Fibroblast of gingiva (primary cell): ENCODE measurements at regions not wholly inside any gene's neighbourhood (a gene's known extent, or its start where the extent isn't known, plus 50 kb on each side); places are given as distances from the start of the nearest gene placed in this dataset.
"Not testable (repeated sequence)": the region's sequence is repeated elsewhere in the genome, so short reads cannot be mapped to it uniquely, and the experiment has no call there.

Experiments used
- DNase-seq: peaks from one replicate; pipeline ENCODE4 v3.0.0-alpha.2; 2011; ENCODE audit warnings: low read depth

DNA sequence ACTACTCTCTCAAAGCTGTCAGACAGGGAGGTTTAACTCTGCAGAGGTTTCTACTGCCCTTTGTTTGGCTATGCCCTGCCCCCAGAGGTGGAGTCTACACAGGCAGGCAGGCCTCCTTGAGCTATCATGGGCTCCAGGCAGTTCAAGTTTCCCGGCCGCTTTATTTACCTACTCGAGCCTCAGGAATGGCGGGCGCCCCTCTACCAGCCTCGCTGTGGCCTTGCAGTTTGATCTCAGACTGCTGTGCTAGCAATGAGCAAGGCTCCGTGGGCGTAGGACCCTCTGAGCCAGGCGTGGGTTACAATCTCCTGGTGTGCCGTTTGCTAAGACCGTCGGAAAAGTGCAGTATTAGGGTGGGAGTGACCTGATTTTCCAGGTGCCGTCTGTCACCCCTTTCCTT lies 124.3 kb downstream of the PTCHD1 start:
- DNase-seq: not testable (repeated sequence)

DNA sequence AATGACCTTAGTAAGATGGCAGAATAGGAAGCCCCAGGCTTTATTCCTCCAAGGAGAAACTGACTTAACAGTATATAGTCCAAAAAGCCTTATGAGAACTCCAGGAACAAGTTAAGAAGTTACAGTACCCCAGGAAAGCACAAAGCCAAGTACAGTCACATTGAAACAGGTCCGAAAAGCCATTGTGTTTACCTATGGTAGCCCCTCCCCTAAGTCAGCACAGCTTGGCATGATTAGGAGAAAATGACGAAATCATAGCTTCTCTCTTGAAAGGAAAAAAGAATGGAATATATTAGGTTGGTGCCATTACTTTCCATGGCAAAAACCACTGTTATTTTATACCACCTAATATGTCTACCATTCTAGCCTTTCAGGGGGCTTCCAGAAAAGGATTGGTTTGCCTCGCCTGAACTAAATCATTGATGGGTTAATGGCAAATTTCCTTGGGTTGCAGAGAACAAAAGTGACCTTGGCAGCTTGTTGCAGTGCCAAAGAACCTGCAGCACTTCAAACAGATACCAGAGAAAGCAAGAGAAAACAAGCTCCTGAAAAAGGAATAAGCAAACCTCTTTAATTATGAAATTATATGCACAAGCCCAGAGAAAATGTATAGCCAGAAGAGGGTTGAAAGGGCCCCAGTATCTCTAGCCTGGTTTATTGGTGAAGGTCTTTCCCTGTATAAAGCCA lies 130.6 kb downstream of the PTCHD1 start:
- DNase-seq: no peak

GRCh38 chrX:23465985-23466384 lies 131.3 kb downstream of the PTCHD1 start:
- DNase-seq: no peak

GRCh38 chrX:23478056-23478455 lies 143.4 kb downstream of the PTCHD1 start:
- DNase-seq: no peak

GRCh38 chrX:23478561-23478960 lies 143.9 kb downstream of the PTCHD1 start:
- DNase-seq: no peak

DNA sequence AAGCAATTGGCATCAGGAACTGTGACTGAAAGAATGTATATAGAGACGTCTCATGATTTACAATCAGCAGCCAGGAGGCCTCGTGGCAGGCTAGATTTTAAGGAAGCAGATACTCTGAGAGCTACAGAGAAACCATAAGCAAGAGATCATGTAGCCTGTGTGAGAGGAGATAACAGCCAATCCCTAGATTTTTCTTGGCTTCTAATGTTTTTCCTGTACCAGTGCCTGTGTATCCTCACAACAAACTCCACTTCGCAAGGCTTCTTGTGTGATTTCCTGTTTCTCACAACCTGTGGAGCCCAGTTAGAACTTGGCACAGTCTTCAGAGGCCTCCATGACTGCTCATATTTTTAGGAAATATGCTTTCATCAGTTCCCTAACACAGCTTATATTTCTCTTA lies 147.9 kb downstream of the PTCHD1 start:
- DNase-seq: no peak

GRCh38 chrX:23483396-23483795 lies 148.7 kb downstream of the PTCHD1 start:
- no peak for DNase-seq

DNA sequence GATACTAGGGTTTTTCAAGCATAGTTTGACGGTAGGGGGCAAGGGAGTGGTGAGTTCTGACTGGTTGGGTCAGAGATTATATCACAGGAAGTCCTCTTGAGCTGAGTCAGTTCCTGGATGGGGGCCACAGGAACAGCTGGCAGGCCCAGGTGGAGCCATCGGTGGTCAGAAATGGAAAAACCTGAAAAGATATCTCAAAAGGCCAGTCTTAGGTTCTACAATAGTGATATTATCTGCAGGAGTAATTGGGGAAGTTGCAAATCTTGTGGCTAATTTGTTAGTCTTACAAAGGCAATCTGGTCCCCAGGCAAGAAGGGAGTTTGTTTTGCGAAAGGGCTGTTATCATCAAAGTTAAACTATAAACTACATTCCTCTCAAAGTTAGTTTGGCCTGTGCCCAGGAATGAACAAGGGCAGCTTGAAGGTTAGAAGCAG lies 159.3 kb downstream of the PTCHD1 start:
- DNase-seq: no peak

- no peak for DNase-seq
Observed at GRCh38 chrX:23494741-23495140, 160.1 kb downstream of the PTCHD1 start.

GRCh38 chrX:23497919-23498318 lies 163.3 kb downstream of the PTCHD1 start:
- no peak for DNase-seq

DNA sequence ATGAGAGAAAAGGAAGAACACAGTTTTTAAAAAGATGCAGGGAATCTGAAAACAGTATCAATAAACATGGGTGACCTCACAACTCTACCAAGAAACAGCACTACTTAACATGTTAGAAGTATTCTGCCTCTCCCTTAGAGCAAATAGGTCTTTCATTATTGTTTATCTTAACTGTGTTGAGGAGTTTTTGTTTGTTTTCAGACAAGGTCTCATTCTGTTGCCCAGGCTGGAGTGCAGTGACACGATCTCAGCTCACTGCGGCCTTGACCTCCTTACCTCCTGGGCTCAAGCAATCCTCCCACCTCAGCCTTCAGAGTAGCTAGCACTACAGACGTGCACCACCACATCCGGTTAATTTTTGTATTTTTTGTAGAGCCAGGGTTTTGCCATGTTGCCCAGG lies 165.3 kb upstream of the PRDX4 start:
- no peak for DNase-seq

DNA sequence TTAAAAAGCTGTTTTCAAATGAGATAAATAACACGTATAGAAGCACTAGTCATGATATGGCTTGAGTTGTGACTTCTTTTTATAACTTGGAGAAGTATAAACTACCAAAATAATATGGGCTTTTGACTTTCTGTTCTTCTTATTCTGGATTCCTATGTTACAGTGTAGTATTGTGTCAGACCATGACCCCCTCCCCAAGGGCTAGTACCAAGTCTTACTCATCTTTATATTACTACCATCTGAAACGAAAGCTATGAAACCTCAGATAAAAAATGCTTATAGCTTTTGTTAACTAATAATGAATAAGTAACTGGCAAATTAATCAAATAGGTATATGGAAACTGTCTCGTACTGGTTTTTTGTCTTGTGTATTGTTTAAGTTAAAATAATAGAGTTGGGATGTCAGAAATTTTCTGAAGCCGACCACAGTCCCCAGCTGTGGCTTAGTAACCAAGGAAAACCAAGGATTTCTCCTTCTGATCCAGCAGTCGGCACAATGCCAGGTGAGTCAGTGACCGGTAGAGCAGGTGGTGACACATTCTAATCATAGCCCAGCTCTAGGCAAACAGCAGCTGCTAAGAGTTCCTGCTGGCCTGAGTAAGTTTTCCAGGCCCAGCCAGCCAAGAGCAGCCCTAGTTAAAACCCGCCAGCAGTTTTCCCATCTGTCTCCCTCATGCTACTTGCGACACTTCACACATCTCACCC lies 163.3 kb upstream of the PRDX4 start:
- peak; percentile 36 for DNase-seq

DNA sequence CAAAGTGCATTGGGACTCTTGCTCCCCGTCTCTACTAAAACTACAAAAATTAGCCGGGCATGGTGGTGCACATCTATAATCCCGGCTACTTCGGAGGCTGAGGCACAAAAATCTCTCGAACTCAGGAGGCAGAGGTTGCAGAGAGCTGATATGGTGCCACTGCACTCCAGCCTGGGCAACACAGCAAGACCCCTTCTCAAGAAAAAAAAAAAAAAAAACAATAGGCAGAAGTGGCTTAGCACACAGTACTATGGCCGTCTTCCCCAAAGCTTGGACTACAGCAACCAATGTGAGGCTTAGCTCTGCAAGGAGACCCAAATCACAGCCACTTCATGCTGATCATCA lies 162.8 kb upstream of the PRDX4 start:
- DNase-seq: no peak

GRCh38 chrX:23504895-23505294 lies 162.4 kb upstream of the PRDX4 start:
- DNase-seq: peak; percentile 1

DNA sequence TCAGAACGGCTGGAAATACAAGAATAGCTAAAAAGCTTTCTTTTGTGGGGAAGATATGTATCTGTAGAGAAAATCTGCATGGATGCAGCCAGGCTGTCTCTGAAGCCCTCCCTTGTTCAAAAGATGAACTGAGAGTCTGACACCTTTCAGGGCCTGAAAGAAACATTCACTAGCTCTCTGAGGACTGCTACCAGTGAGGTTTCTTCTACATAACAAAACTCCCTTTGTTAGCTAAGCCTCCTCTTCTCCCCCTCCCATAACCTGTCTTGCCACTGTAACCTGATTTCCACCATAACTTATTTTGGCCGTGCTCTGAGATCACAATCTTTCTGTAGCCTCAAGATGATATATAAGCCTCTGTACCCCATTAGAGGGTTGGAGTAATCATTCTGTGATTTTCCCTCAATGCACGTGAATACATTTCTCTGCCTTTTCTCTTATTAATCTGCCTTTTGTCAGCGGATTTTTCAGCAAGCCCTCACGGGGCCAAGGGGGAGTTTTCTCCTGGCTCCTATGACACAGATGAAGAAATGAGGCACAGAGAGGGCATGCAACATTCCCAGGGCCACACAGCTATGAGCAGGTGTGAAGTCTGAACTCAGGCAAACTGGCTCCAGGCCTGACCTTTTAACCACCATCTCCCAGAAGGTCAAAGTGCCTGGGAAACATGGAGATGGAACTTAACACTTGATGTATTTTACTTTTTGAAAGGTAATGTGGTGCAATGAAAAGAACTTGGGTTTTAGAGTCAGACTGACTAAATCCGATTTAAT lies 161.6 kb upstream of the PRDX4 start:
- no peak for DNase-seq

DNA sequence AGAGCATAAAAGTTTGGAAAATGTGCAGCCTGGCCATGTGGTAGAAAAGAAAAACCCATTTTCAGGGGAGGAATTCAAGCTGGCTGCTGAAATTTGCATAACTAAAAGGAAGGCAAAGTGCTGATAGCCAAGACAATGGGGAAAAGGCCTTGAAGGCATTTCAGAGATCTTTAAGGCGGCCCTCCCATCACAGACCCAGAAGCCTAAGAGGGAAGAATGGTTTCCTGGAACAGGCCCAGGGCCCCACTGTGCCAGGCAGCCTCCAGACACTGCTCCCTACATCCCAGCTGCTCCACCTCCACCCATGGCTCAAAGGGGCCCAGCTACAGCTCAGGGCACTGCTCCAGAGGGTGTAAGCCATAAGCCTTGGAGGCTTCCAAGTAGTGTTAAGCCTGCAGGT lies 158.0 kb upstream of the PRDX4 start:
- no peak for DNase-seq

DNA sequence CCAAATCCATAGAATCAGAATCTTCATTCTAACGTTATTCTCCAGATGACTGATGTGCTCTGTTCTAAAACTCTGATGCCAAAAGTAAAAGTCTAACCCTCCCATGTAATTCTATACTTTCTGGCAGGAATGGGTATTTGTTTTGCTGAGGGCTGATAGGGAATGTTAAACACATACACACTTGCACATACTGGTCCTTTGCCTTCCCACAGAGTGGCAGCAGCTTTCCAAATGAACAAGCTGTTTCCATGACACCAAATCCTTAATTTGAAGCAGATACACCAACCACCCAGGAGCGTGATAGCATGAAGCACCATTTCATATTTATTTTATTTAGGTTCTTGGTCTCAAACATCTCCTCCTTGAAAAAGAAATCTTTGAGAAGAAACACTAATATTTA lies 155.5 kb upstream of the PRDX4 start:
- peak; percentile 37 for DNase-seq

GRCh38 chrX:23513121-23513520 lies 154.2 kb upstream of the PRDX4 start:
- no peak for DNase-seq

- no peak for DNase-seq
Observed at GRCh38 chrX:23514082-23514481, 153.2 kb upstream of the PRDX4 start.

- no peak for DNase-seq
Observed at GRCh38 chrX:23515028-23515427, 152.3 kb upstream of the PRDX4 start.

- DNase-seq: not testable (repeated sequence)
Observed at GRCh38 chrX:23523026-23523657, 144.2 kb upstream of the PRDX4 start.

GRCh38 chrX:23524467-23524866 lies 142.8 kb upstream of the PRDX4 start:
- no peak for DNase-seq

DNA sequence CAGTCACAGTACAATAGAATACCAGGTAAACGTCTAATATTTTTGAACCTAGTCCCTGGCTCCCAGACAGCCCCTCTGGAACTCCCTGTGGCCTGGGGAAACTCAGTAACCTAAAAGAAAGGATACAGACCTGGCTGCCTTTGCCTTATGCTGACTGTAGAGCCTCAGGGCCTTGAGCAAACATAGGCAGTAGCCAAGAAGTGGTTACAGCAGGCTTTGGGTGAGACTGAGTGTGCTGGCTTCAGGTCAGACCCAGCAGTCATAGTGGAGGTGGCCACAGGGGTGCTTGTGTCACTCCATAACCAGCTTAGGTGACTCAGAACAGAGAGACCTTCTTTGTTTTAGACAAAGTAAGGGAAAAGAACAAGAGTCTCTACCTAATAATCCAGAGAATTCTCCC lies 141.8 kb upstream of the PRDX4 start:
- DNase-seq: no peak
